AG09319 (cell line): ENCODE measurements at regions not wholly inside any gene's neighbourhood (a gene's known extent, or its start where the extent isn't known, plus 50 kb on each side); places are given as distances from the start of the nearest gene placed in this dataset.
"Not testable (repeated sequence)": the region's sequence is repeated elsewhere in the genome, so short reads cannot be mapped to it uniquely, and the experiment has no call there.

Source experiments
- DNase-seq: peaks from one replicate; pipeline ENCODE4 v3.0.0-alpha.2; 2010; ENCODE audit warnings: low read depth; ENCODE audit errors: extremely low read depth
- CTCF ChIP-seq: IDR thresholded peaks from 2 replicates; pipeline ENCODE4 v1.5.1; 2011; ENCODE audit warnings: low read depth, mild to moderate bottlenecking, inconsistent platforms, low read length, moderate library complexity

GRCh38 chr6:79404677-79405076 lies 132.6 kb downstream of the LCA5 start:
- no peak for TF ChIP-seq CTCF
- no peak for DNase-seq

- no peak for DNase-seq
- no peak for TF ChIP-seq CTCF
These were observed 133.0 kb downstream of the LCA5 start for GRCh38 chr6:79404261-79404660.

GRCh38 chr6:79403563-79403962 lies 133.7 kb downstream of the LCA5 start:
- TF ChIP-seq CTCF, result no peak
- no peak for DNase-seq

- no peak for DNase-seq
- no peak for TF ChIP-seq CTCF
These were observed 134.1 kb downstream of the LCA5 start for GRCh38 chr6:79403086-79403485.

- TF ChIP-seq CTCF, result no peak
- DNase-seq, result no peak
These were observed 137.7 kb downstream of the LCA5 start for GRCh38 chr6:79399499-79399898.

- not testable (repeated sequence) for DNase-seq
These were observed 138.6 kb downstream of the LCA5 start for GRCh38 chr6:79398617-79399016.

GRCh38 chr6:79396625-79397024 lies 140.6 kb downstream of the LCA5 start:
- no peak for TF ChIP-seq CTCF
- no peak for DNase-seq

- TF ChIP-seq CTCF, result no peak
These were observed 142.5 kb downstream of the LCA5 start for GRCh38 chr6:79394690-79395089.

More at GRCh38 chr6:79394690-79395089, 142.5 kb downstream of the LCA5 start:
- DNase-seq, result no peak
